H9 (cell line): ENCODE measurements at regions not wholly inside any gene's neighbourhood (a gene's known extent, or its start where the extent isn't known, plus 50 kb on each side); places are given as distances from the start of the nearest gene placed in this dataset.

Source experiments
- DNase-seq: peaks from one replicate; pipeline ENCODE4 v3.0.0-alpha.2; 2017
- H2AFZ ChIP-seq: one replicate; pipeline ENCODE4 v1.6.1; 2013; ENCODE audit warnings: mild to moderate bottlenecking, low read length, control low read depth, moderate library complexity
- H2AK5ac ChIP-seq: 2 replicates; pipeline ENCODE4 v1.6.1; 2013; ENCODE audit warnings: low read length, control low read depth, mixed read lengths; ENCODE audit not compliant: insufficient read length
- H2BK120ac ChIP-seq: one replicate; pipeline ENCODE4 v1.6.1; 2013; ENCODE audit warnings: low read depth, mild to moderate bottlenecking, low read length, control low read depth, inconsistent platforms; ENCODE audit not compliant: poor library complexity, severe bottlenecking
- H2BK12ac ChIP-seq: 2 replicates; pipeline ENCODE4 v1.6.1; 2013; ENCODE audit warnings: low read length, control low read depth, mixed read lengths, low read depth; ENCODE audit not compliant: insufficient read length
- H2BK15ac ChIP-seq: 2 replicates; pipeline ENCODE4 v1.6.1; 2013; ENCODE audit warnings: low read depth, low read length, control low read depth
- H2BK20ac ChIP-seq: one replicate; pipeline ENCODE4 v1.6.1; 2013; ENCODE audit warnings: low read depth, mild to moderate bottlenecking, low read length, control low read depth, inconsistent platforms; ENCODE audit not compliant: poor library complexity, severe bottlenecking
- H2BK5ac ChIP-seq: 2 replicates; pipeline ENCODE4 v1.6.1; 2013; ENCODE audit warnings: low read length, control low read depth, mixed read lengths; ENCODE audit not compliant: insufficient read length
- H3K14ac ChIP-seq: 2 replicates; pipeline ENCODE4 v1.6.1; 2013; ENCODE audit warnings: low read length, control low read depth; ENCODE audit not compliant: insufficient read depth
- H3K18ac ChIP-seq: 2 replicates; pipeline ENCODE4 v1.6.1; 2013; ENCODE audit warnings: low read depth, mild to moderate bottlenecking, mixed read lengths, low read length, control low read depth; ENCODE audit not compliant: insufficient read length
- H3K23ac ChIP-seq: 2 replicates; pipeline ENCODE4 v1.6.1; 2013; ENCODE audit warnings: low read length, control low read depth, mixed read lengths, low read depth; ENCODE audit not compliant: insufficient read length
- H3K23me2 ChIP-seq: 2 replicates; pipeline ENCODE4 v1.6.1; 2013; ENCODE audit warnings: low read depth, mild to moderate bottlenecking, mixed read lengths, low read length, control low read depth; ENCODE audit not compliant: insufficient read length, poor library complexity, severe bottlenecking
- H3K27ac ChIP-seq: 2 replicates; pipeline ENCODE4 v1.5.1; 2013; ENCODE audit warnings: low read length, control low read depth, mixed read lengths, low read depth; ENCODE audit not compliant: insufficient read length
- H3K27me3 ChIP-seq: 2 replicates; pipeline ENCODE4 v1.6.1; 2013; ENCODE audit warnings: low read length, control low read depth, inconsistent platforms; ENCODE audit not compliant: insufficient read depth
- H3K4ac ChIP-seq: 2 replicates; pipeline ENCODE4 v1.6.1; 2013; ENCODE audit warnings: low read depth, mild to moderate bottlenecking, control low read depth, inconsistent platforms, low read length, moderate library complexity
- H3K4me1 ChIP-seq: 2 replicates; pipeline ENCODE4 v1.6.1; 2013; ENCODE audit warnings: low read length, control low read depth, inconsistent platforms; ENCODE audit not compliant: insufficient read depth
- H3K4me2 ChIP-seq: 2 replicates; pipeline ENCODE4 v1.6.1; 2013; ENCODE audit warnings: low read length, control low read depth, mixed read lengths; ENCODE audit not compliant: insufficient read length, insufficient read depth
- H3K56ac ChIP-seq: 2 replicates; pipeline ENCODE4 v1.6.1; 2013; ENCODE audit warnings: low read depth, mild to moderate bottlenecking, mixed read lengths, low read length, control low read depth; ENCODE audit not compliant: insufficient read length
- H3K79me1 ChIP-seq: 2 replicates; pipeline ENCODE4 v1.6.1; 2013; ENCODE audit warnings: low read depth, mild to moderate bottlenecking, moderate library complexity, low read length, control low read depth, inconsistent platforms; ENCODE audit not compliant: insufficient read depth, poor library complexity, severe bottlenecking
- H3K79me2 ChIP-seq: 2 replicates; pipeline ENCODE4 v1.6.1; 2013; ENCODE audit warnings: low read length, control low read depth, inconsistent platforms; ENCODE audit not compliant: insufficient read depth
- H3K9ac ChIP-seq: 2 replicates; pipeline ENCODE4 v1.6.1; 2013; ENCODE audit warnings: low read length, control low read depth, mixed read lengths; ENCODE audit not compliant: insufficient read length; ENCODE audit errors: extremely low read depth
- H3K9me3 ChIP-seq: one replicate; pipeline ENCODE4 v1.6.1; 2013; ENCODE audit warnings: low read depth, low read length, inconsistent platforms; ENCODE audit not compliant: control insufficient read depth
- H3T11ph ChIP-seq: one replicate; pipeline ENCODE4 v1.6.1; 2013; ENCODE audit warnings: mild to moderate bottlenecking, low read length, control low read depth, inconsistent platforms
- H4K20me1 ChIP-seq: one replicate; pipeline ENCODE4 v1.6.1; 2013; ENCODE audit not compliant: control insufficient read depth, insufficient read length, insufficient read depth
- H4K5ac ChIP-seq: 2 replicates; pipeline ENCODE4 v1.6.1; 2013; ENCODE audit warnings: low read depth, mild to moderate bottlenecking, mixed read lengths, low read length, control low read depth; ENCODE audit not compliant: insufficient read length
- H4K8ac ChIP-seq: replicated peaks from 2 replicates; pipeline ENCODE4 v1.6.1; 2013; ENCODE audit warnings: low read length, control low read depth, mixed read lengths, low read depth; ENCODE audit not compliant: insufficient read length
- H4K91ac ChIP-seq: 2 replicates; pipeline ENCODE4 v1.6.1; 2013; ENCODE audit warnings: low read depth, mild to moderate bottlenecking, moderate library complexity, mixed read lengths, low read length, control low read depth; ENCODE audit not compliant: insufficient read length
- H3K27ac Mint-ChIP-seq, 3 experiments: 2 replicates in 2 of 3; 3 replicates in 1 of 3; pipeline ENCODE4 v1.8.0; 2020 to 2021; ENCODE audit warnings: mixed read lengths in 3 of 3, mild to moderate bottlenecking in 1 of 3, moderate library complexity in 1 of 3
- H3K27me3 Mint-ChIP-seq: 2 replicates; pipeline ENCODE4 v1.8.0; 2021; ENCODE audit warnings: low read depth, mild to moderate bottlenecking, moderate library complexity, mixed read lengths
- H3K36me3 Mint-ChIP-seq, 3 experiments: 2 replicates in 2 of 3; 3 replicates in 1 of 3; pipeline ENCODE4 v1.8.0; 2020 to 2021; ENCODE audit warnings: low read depth in 3 of 3, mixed read lengths in 3 of 3; ENCODE audit not compliant: insufficient read depth in 1 of 3
- H3K4me1 Mint-ChIP-seq, 2 experiments: 2 replicates each; pipeline ENCODE4 v1.8.0; 2020; ENCODE audit warnings: mixed read lengths in 2 of 2
- H3K4me3 Mint-ChIP-seq, 2 experiments: 2 replicates in 1 of 2; 3 replicates in 1 of 2; pipeline ENCODE4 v1.8.0; 2020 to 2021; ENCODE audit warnings: mild to moderate bottlenecking in 2 of 2, mixed read lengths in 2 of 2, moderate library complexity in 1 of 2
- H3K9me3 Mint-ChIP-seq, 2 experiments: 2 replicates in 1 of 2; 3 replicates in 1 of 2; pipeline ENCODE4 v1.8.0; 2020; ENCODE audit warnings: mild to moderate bottlenecking in 2 of 2, mixed read lengths in 2 of 2, moderate library complexity in 1 of 2
- WGBS: extraction: QIAGEN DNeasy Blood & Tissue Kit; methylation state at CpG from one replicate; pipeline ENCODE4 v1.1.7; 2013; ENCODE audit warnings: missing lambda C conversion rate, low lambda C conversion rate, mixed read lengths; ENCODE audit not compliant: insufficient read length; ENCODE audit errors: extremely low coverage; 5-methylcytosine and 5-hydroxymethylcytosine counted together
- TF ChIP-seq, protein P1 (sequence below): fragments of 200-600 bp; sonication (generic); conservative IDR thresholded peaks from 3 replicates; pipeline ENCODE4 v1.8.0; 2021; ENCODE audit warnings: antibody characterized with exemption, mild to moderate bottlenecking

DNA sequence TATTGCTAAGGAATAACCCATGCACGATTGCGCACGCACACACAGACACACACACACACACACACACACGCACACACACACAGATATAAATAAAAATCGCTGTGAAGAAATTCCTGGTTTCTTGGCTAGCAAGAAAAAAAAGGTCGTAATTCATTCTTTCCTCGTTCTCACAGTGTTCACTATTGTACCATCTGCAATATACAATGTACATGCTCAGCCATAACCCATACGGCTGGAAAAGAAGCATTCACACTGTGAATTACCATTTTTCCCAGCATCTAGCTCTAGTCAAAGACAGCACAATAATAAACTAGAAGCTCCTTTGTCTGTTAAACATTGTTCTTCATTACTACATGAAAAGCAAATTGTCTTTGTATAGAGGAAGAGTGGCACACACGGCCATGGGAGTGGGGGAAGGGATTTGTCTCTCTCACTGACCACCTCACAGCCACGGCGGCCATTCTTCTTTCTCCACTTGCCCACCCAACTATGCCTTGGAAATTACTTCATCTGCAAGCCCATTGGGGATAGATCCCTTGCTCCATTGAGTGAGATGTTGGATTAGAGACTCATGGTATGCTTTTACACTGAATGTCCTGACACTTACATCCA lies 115.3 kb upstream of the ID4 start:
- Histone ChIP-seq H2AK5ac (no peak overlapping the region), H3K9me3 (no peaks in the 10 kb centered on the region), H3K14ac (no peak overlapping the region), H3K18ac (no peak overlapping the region), H4K5ac (no peak overlapping the region), H2AFZ (no peak overlapping the region), H3K23ac (no peak overlapping the region), H3K27ac (no peak overlapping the region), H3T11ph (no peak overlapping the region), H4K91ac (no peak overlapping the region), H4K20me1 (no peaks in the 10 kb centered on the region), H2BK120ac (no peak overlapping the region), H3K4me2 (no peak overlapping the region), H3K79me1 (no peaks in the 10 kb centered on the region), H2BK20ac (no peak overlapping the region), H3K79me2 (no peaks in the 10 kb centered on the region), H2BK5ac (no peak overlapping the region), H3K4me1 (no peaks in the 10 kb centered on the region; the same call in 1 of the 2 replicates), H2BK12ac (no peak overlapping the region), H3K4ac (no peak overlapping the region), H3K9ac (no peak overlapping the region), H2BK15ac (no peak overlapping the region), H3K27me3 (no peaks in the 10 kb centered on the region), H3K23me2 (no peaks in the 10 kb centered on the region), H3K56ac (no peak overlapping the region), H4K8ac (no peak overlapping the region)
- no peak overlapping the region for H3K4me3 Mint-ChIP-seq
- H3K9me3 Mint-ChIP-seq: peaks cover 2 to 3% of the 10 kb centered on the region in 2 experiments; a peak in 2 of 5 replicates
- no peaks in the 10 kb centered on the region for H3K27me3 Mint-ChIP-seq
- peaks cover 2 to 5% (median 2%) of the 10 kb centered on the region in 3 experiments; a peak in 4 of 7 replicates for H3K36me3 Mint-ChIP-seq
- H3K4me1 Mint-ChIP-seq: peaks cover 26 to 32% of the 10 kb centered on the region in 2 experiments
- WGBS: no CpG with 5 or more reads among the region's 11 CpGs
- H3K27ac Mint-ChIP-seq: peak overlapping the region in 1 of 3 experiments; percentile 32; a peak in 3 of 7 replicates
- no peak for DNase-seq
- TF ChIP-seq, protein P1, sequence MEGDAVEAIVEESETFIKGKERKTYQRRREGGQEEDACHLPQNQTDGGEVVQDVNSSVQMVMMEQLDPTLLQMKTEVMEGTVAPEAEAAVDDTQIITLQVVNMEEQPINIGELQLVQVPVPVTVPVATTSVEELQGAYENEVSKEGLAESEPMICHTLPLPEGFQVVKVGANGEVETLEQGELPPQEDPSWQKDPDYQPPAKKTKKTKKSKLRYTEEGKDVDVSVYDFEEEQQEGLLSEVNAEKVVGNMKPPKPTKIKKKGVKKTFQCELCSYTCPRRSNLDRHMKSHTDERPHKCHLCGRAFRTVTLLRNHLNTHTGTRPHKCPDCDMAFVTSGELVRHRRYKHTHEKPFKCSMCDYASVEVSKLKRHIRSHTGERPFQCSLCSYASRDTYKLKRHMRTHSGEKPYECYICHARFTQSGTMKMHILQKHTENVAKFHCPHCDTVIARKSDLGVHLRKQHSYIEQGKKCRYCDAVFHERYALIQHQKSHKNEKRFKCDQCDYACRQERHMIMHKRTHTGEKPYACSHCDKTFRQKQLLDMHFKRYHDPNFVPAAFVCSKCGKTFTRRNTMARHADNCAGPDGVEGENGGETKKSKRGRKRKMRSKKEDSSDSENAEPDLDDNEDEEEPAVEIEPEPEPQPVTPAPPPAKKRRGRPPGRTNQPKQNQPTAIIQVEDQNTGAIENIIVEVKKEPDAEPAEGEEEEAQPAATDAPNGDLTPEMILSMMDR: no peak
